ENCODE measurements at regions not wholly inside any gene's neighbourhood (a gene's known extent, or its start where the extent isn't known, plus 50 kb on each side); places are given as distances from the start of the nearest gene placed in this dataset.

DNA sequence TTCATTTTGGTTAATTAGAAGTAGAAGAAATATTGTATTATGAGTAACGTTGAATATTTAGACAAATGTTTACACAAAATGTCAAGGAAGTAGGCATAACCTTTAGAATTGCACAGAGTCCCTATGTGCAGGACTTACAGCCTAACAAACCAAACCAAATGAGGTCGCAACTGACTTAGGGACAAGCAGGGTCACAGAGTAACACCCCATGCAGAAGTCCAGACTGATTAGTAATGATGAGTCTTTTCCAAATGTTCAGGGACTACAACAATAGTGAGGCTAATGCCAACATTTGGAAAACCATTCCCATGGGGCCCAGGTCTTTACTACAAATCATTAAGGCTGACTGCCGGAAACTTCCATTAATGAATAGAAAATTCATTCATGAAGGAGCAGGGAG lies 452.5 kb upstream of the CHAC2 start:
- TF ChIP-seq EZH2 (IDR thresholded peaks at IDR 0.05; ENCODE audit: low read length): no peak
- TF ChIP-seq, protein P1, sequence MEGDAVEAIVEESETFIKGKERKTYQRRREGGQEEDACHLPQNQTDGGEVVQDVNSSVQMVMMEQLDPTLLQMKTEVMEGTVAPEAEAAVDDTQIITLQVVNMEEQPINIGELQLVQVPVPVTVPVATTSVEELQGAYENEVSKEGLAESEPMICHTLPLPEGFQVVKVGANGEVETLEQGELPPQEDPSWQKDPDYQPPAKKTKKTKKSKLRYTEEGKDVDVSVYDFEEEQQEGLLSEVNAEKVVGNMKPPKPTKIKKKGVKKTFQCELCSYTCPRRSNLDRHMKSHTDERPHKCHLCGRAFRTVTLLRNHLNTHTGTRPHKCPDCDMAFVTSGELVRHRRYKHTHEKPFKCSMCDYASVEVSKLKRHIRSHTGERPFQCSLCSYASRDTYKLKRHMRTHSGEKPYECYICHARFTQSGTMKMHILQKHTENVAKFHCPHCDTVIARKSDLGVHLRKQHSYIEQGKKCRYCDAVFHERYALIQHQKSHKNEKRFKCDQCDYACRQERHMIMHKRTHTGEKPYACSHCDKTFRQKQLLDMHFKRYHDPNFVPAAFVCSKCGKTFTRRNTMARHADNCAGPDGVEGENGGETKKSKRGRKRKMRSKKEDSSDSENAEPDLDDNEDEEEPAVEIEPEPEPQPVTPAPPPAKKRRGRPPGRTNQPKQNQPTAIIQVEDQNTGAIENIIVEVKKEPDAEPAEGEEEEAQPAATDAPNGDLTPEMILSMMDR (optimal IDR thresholded peaks at IDR 0.05 in 1 of 3, IDR thresholded peaks at IDR 0.05 in 1 of 3, conservative IDR thresholded peaks at IDR 0.05 in 1 of 3; ENCODE audit: extremely low read depth in 1 of 3, insufficient read depth in 2 of 3, low read length in 3 of 3): no peak
